ENCODE measurements at regions not wholly inside any gene's neighbourhood (a gene's known extent, or its start where the extent isn't known, plus 50 kb on each side); places are given as distances from the start of the nearest gene placed in this dataset.

DNA sequence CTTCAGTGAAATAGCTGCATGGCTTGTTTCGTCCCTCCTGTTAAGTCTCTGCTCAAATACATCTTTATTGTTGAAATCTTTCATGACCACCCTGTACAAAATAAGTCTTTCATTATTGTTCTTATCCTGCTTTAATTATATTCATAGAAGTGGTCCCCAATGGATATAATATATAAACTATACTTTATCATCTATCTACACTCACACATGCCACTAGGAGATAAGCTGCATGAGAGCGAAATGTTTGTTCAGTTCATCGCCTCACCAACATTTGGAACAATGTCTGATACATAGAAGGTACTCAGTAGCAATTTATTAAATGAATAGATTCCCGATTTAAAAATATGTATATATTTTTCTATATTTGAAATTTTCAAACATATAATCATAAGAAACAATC lies 254.0 kb upstream of the ATXN7L3B start:
- no peak for TF ChIP-seq POLR2A (IDR thresholded peaks at IDR 0.05)
- TF ChIP-seq, protein P1, sequence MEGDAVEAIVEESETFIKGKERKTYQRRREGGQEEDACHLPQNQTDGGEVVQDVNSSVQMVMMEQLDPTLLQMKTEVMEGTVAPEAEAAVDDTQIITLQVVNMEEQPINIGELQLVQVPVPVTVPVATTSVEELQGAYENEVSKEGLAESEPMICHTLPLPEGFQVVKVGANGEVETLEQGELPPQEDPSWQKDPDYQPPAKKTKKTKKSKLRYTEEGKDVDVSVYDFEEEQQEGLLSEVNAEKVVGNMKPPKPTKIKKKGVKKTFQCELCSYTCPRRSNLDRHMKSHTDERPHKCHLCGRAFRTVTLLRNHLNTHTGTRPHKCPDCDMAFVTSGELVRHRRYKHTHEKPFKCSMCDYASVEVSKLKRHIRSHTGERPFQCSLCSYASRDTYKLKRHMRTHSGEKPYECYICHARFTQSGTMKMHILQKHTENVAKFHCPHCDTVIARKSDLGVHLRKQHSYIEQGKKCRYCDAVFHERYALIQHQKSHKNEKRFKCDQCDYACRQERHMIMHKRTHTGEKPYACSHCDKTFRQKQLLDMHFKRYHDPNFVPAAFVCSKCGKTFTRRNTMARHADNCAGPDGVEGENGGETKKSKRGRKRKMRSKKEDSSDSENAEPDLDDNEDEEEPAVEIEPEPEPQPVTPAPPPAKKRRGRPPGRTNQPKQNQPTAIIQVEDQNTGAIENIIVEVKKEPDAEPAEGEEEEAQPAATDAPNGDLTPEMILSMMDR (IDR thresholded peaks at IDR 0.05), result no peak
